ENCODE measurements at regions not wholly inside any gene's neighbourhood (a gene's known extent, or its start where the extent isn't known, plus 50 kb on each side); places are given as distances from the start of the nearest gene placed in this dataset.

DNA sequence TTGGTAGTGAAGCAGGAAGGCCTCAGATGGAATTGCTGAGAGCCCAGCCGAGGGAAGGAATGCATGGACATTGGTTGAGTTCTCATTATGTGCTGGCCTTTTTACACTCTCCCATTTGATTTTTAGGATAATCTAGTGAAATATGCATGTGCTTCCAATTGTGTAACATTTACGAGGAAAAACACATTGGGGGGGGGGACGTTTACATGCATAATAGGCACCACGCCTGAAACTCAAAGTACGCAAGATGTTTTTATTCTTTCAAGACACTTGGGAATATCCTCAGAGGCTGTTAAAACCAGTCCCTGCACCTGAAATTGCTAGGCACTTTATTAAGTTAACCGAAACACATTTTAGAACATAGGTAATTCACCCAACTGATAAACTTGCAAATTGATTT lies 118.5 kb upstream of the CDH4 start:
- H3K27me3 Mint-ChIP-seq (ENCODE audit: low read depth), result no peaks in the 10 kb centered on the region
- no peaks in the 10 kb centered on the region for H3K9me3 Mint-ChIP-seq (ENCODE audit: low read depth)
- no peak for DNase-seq (ENCODE audit: low spot score)

DNA sequence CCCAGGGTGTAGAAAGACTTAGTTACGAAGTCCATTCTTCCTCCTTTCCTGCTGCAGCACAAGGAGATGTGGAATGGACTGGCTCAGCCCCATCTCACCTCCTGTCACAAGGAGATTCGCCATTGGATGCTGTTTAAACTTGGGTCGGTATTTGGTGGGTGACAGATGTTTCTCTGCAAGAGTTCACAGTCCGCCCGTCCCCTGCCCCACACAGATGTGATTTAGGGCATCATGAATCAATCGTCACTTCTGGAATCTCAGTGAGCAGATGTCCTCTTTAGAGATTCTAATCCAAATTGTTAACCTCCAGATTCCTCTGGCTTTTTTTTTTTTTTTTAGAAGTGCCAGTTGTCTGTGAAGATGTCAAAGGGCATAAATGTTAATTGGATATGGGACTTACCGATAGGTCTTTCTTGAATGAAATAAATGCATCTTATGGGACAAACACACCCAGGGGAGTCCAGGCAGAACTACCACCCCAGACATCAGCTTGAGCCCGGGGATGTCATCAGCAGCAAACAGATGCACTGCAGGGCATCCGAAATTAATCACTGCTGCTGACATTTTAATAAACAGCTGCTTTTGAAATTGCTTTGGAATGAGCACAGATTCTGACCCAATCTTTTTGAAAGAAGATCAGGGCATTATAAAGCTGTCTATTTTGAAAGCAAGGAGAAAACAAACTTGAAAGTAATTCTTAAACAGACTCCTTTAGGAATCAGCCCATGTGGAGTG lies 117.6 kb upstream of the CDH4 start:
- no peak for DNase-seq (ENCODE audit: low spot score)
- Mint-ChIP-seq H3K4me3 (ENCODE audit: unreplicated experiment) (no peak overlapping the region), H3K27me3 (ENCODE audit: low read depth) (peaks cover 1% of the 10 kb centered on the region), H3K27ac (ENCODE audit: unreplicated experiment) (no peak overlapping the region), H3K36me3 (ENCODE audit: low read depth) (no peaks in the 10 kb centered on the region), H3K4me1 (ENCODE audit: low read depth) (peaks cover 6% of the 10 kb centered on the region), H3K9me3 (ENCODE audit: low read depth) (no peaks in the 10 kb centered on the region)
- TF ChIP-seq, protein P1, sequence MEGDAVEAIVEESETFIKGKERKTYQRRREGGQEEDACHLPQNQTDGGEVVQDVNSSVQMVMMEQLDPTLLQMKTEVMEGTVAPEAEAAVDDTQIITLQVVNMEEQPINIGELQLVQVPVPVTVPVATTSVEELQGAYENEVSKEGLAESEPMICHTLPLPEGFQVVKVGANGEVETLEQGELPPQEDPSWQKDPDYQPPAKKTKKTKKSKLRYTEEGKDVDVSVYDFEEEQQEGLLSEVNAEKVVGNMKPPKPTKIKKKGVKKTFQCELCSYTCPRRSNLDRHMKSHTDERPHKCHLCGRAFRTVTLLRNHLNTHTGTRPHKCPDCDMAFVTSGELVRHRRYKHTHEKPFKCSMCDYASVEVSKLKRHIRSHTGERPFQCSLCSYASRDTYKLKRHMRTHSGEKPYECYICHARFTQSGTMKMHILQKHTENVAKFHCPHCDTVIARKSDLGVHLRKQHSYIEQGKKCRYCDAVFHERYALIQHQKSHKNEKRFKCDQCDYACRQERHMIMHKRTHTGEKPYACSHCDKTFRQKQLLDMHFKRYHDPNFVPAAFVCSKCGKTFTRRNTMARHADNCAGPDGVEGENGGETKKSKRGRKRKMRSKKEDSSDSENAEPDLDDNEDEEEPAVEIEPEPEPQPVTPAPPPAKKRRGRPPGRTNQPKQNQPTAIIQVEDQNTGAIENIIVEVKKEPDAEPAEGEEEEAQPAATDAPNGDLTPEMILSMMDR (IDR thresholded peaks at IDR 0.05), result no peak

More for the DNA sequence above, 118.5 kb upstream of the CDH4 start:
- TF ChIP-seq, protein P1 (IDR thresholded peaks at IDR 0.05), result no peak
- H3K27ac Mint-ChIP-seq (ENCODE audit: unreplicated experiment), result no peak overlapping the region
- H3K4me1 Mint-ChIP-seq (ENCODE audit: low read depth), result peaks cover 6% of the 10 kb centered on the region
- H3K4me3 Mint-ChIP-seq (ENCODE audit: unreplicated experiment), result no peak overlapping the region
- no peaks in the 10 kb centered on the region for H3K36me3 Mint-ChIP-seq (ENCODE audit: low read depth)

DNA sequence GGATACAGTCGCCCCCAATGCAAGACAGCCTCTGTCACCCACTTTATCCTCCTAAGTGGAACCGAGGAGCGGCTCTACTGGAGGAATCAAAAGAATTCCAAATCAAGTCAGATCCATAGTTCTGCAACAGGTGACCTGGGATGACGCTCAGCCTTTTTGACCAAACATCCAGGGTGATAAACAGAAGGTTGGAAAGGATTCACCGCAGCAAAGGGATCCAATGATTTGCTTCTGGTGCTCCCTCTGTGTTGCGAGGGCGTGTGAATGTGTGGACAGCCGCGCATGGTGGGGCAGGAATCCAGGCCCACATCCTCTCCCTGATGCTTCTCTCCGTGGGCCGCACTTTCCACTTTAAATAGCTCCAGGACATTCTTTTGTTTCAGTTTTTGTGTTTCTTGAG lies 116.8 kb upstream of the CDH4 start:
- no peaks in the 10 kb centered on the region for H3K9me3 Mint-ChIP-seq (ENCODE audit: low read depth)
- H3K27me3 Mint-ChIP-seq (ENCODE audit: low read depth), result peaks cover 3% of the 10 kb centered on the region
- no peaks in the 10 kb centered on the region for H3K36me3 Mint-ChIP-seq (ENCODE audit: low read depth)
- H3K4me3 Mint-ChIP-seq (ENCODE audit: unreplicated experiment), result no peak overlapping the region
- TF ChIP-seq, protein P1 (IDR thresholded peaks at IDR 0.05), result no peak
- peaks cover 6% of the 10 kb centered on the region for H3K4me1 Mint-ChIP-seq (ENCODE audit: low read depth)
- H3K27ac Mint-ChIP-seq (ENCODE audit: unreplicated experiment), result no peak overlapping the region
- no peak for DNase-seq (ENCODE audit: low spot score)

DNA sequence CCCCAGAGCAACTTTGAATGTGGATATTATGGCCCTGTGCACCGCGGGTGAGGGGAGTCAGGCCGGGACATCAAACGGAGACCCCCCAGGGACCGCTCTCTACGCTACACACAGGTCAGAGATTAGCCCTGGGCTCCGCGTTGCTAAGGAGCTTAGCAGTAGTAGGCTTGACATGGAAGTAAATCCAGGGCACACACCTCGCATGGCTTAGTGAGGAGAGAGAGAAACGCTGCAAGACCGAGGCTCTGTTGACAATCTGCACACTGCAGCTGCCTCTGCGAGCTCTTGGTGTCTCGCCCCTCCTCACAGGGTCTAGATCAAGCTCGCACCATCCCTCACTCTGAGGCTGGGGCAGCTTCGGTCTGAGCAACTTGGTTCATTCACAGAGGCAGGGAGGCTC lies 116.1 kb upstream of the CDH4 start:
- Mint-ChIP-seq H3K4me3 (ENCODE audit: unreplicated experiment) (no peak overlapping the region), H3K36me3 (ENCODE audit: low read depth) (no peaks in the 10 kb centered on the region), H3K27me3 (ENCODE audit: low read depth) (peaks cover 3% of the 10 kb centered on the region), H3K4me1 (ENCODE audit: low read depth) (peaks cover 6% of the 10 kb centered on the region), H3K27ac (ENCODE audit: unreplicated experiment) (no peak overlapping the region), H3K9me3 (ENCODE audit: low read depth) (no peaks in the 10 kb centered on the region)
- DNase-seq (ENCODE audit: low spot score), result no peak
- TF ChIP-seq, protein P1 (IDR thresholded peaks at IDR 0.05), result no peak

DNA sequence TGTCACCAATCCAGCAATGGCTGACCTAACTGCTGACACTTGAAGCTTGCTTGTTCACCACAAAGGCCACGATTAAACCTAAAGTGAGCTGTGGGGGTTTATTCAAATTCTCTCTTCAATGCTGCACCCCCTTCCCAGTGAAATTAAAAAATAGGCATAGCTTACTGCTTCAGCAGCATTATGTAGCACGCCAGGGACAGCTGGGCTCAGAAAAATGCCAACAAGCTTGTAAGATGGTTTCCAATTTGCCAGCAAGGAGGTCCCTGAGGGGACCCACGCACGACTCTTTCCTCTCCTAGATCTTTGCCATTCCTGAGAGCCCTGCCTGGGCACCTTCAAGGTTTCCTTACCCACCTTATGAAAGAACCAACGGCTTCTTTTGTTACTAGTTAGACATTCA lies 113.5 kb upstream of the CDH4 start:
- Mint-ChIP-seq H3K36me3 (ENCODE audit: low read depth) (no peaks in the 10 kb centered on the region), H3K4me1 (ENCODE audit: low read depth) (peaks cover 6% of the 10 kb centered on the region), H3K4me3 (ENCODE audit: unreplicated experiment) (no peak overlapping the region), H3K27ac (ENCODE audit: unreplicated experiment) (no peak overlapping the region), H3K27me3 (ENCODE audit: low read depth) (peaks cover 3% of the 10 kb centered on the region), H3K9me3 (ENCODE audit: low read depth) (peaks cover 4% of the 10 kb centered on the region)
- TF ChIP-seq, protein P1 (IDR thresholded peaks at IDR 0.05), result no peak
- DNase-seq (ENCODE audit: low spot score), result no peak
